BLaER1 treated with 17β-estradiol and CSF1 and Interleukin-3, amounts not matched to agents 10 nM and 100 nM (cell line): ENCODE measurements at regions not wholly inside any gene's neighbourhood (a gene's known extent, or its start where the extent isn't known, plus 50 kb on each side); places are given as distances from the start of the nearest gene placed in this dataset.

Experiments used
- H3K27ac ChIP-seq, 11 experiments: shearing (Covaris generic); formaldehyde crosslinking; 2 replicates each; pipeline ENCODE4 v1.8.1; 2022
- H3K27me3 ChIP-seq, 11 experiments: shearing (Covaris generic); formaldehyde crosslinking; 2 replicates each; pipeline ENCODE4 v1.8.1; 2022
- H3K36me3 ChIP-seq, 11 experiments: shearing (Covaris generic); formaldehyde crosslinking; 2 replicates each; pipeline ENCODE4 v1.8.1; 2022
- H3K4me1 ChIP-seq, 10 experiments: shearing (Covaris generic); formaldehyde crosslinking; 2 replicates each; pipeline ENCODE4 v1.8.1; 2022
- H3K4me2 ChIP-seq, 11 experiments: shearing (Covaris generic); formaldehyde crosslinking; 2 replicates each; pipeline ENCODE4 v1.8.1; 2022
- H3K4me3 ChIP-seq, 10 experiments: shearing (Covaris generic); formaldehyde crosslinking; 2 replicates each; pipeline ENCODE4 v1.8.1; 2022
- H3K9ac ChIP-seq, 11 experiments: shearing (Covaris generic); formaldehyde crosslinking; 2 replicates each; pipeline ENCODE4 v1.8.1; 2022
- H3K9me3 ChIP-seq, 11 experiments: shearing (Covaris generic); formaldehyde crosslinking; replicated peaks in 1 of 11; 2 replicates each; pipeline ENCODE4 v1.8.1; 2022
- H4K20me1 ChIP-seq, 11 experiments: shearing (Covaris generic); formaldehyde crosslinking; 2 replicates each; pipeline ENCODE4 v1.8.1; 2022
- Cebpa-rat ChIP-seq, 11 experiments: shearing (Covaris generic); IDR thresholded peaks; 2 replicates each; pipeline ENCODE4 v1.8.1; 2022

- Histone ChIP-seq H3K4me3 (no peak overlapping the region), H3K27ac (no peak overlapping the region), H3K9me3 (no peaks in the 10 kb centered on the region), H3K9ac (no peak overlapping the region), H4K20me1 (no peaks in the 10 kb centered on the region), H3K4me2 (no peak overlapping the region), H3K36me3 (no peaks in the 10 kb centered on the region), H3K27me3 (no peaks in the 10 kb centered on the region), H3K4me1 (0 out of 20 replicates have a peak, but pooled peaks cover 0 to 5% (median 0%) of the 10 kb centered on the region in 10 experiments)
- TF ChIP-seq Cebpa-rat (IDR thresholded peaks at IDR 0.05): no peak
These were observed 197.4 kb upstream of the HS3ST1 start for GRCh38 chr4:11626066-11626465.

- Histone ChIP-seq H3K4me1 (0 out of 20 replicates have a peak, but pooled peaks cover 0 to 5% (median 0%) of the 10 kb centered on the region in 10 experiments), H4K20me1 (no peaks in the 10 kb centered on the region), H3K4me2 (no peak overlapping the region), H3K9ac (no peak overlapping the region), H3K9me3 (no peaks in the 10 kb centered on the region), H3K27me3 (no peaks in the 10 kb centered on the region), H3K27ac (no peak overlapping the region), H3K36me3 (no peaks in the 10 kb centered on the region), H3K4me3 (no peak overlapping the region)
- no peak for TF ChIP-seq Cebpa-rat (IDR thresholded peaks at IDR 0.05)
These were observed 196.5 kb upstream of the HS3ST1 start for GRCh38 chr4:11625211-11625610.

GRCh38 chr4:11624370-11624769, 195.7 kb upstream of the HS3ST1 start:
- no peak overlapping the region for H3K27ac ChIP-seq
- TF ChIP-seq Cebpa-rat (IDR thresholded peaks at IDR 0.05): no peak
- H3K27me3 ChIP-seq: no peaks in the 10 kb centered on the region
- H4K20me1 ChIP-seq: no peaks in the 10 kb centered on the region
- no peaks in the 10 kb centered on the region for H3K9me3 ChIP-seq
- H3K4me3 ChIP-seq: no peak overlapping the region
- H3K9ac ChIP-seq: no peak overlapping the region
- no peaks in the 10 kb centered on the region for H3K36me3 ChIP-seq
- peaks cover 0 to 9% (median 0%) of the 10 kb centered on the region in 10 experiments; a peak in 4 of 20 replicates for H3K4me1 ChIP-seq
- no peak overlapping the region for H3K4me2 ChIP-seq

- no peaks in the 10 kb centered on the region for H3K9me3 ChIP-seq
- H3K27me3 ChIP-seq: no peaks in the 10 kb centered on the region
- no peak for TF ChIP-seq Cebpa-rat (IDR thresholded peaks at IDR 0.05)
- no peak overlapping the region for H3K9ac ChIP-seq
- no peak overlapping the region for H3K4me3 ChIP-seq
- H3K4me1 ChIP-seq: peaks cover 0 to 16% (median 0%) of the 10 kb centered on the region in 10 experiments; a peak in 6 of 20 replicates
- H4K20me1 ChIP-seq: no peaks in the 10 kb centered on the region
- no peak overlapping the region for H3K4me2 ChIP-seq
- H3K36me3 ChIP-seq: no peaks in the 10 kb centered on the region
- H3K27ac ChIP-seq: no peak overlapping the region
These were observed 195.0 kb upstream of the HS3ST1 start for GRCh38 chr4:11623726-11624037.

GRCh38 chr4:11622961-11623725, 194.4 kb upstream of the HS3ST1 start:
- Histone ChIP-seq H3K4me1 (peaks cover 0 to 21% (median 0%) of the 10 kb centered on the region in 10 experiments; a peak in 6 of 20 replicates), H3K9me3 (no peaks in the 10 kb centered on the region), H3K36me3 (no peaks in the 10 kb centered on the region), H3K27me3 (no peaks in the 10 kb centered on the region), H3K27ac (no peak overlapping the region), H3K9ac (no peak overlapping the region), H3K4me2 (no peak overlapping the region), H4K20me1 (no peaks in the 10 kb centered on the region), H3K4me3 (no peak overlapping the region)
- TF ChIP-seq Cebpa-rat (IDR thresholded peaks at IDR 0.05): no peak

GRCh38 chr4:11620861-11621260, 192.2 kb upstream of the HS3ST1 start:
- H3K27me3 ChIP-seq: no peaks in the 10 kb centered on the region
- H3K27ac ChIP-seq: no peak overlapping the region
- no peak overlapping the region for H3K9ac ChIP-seq
- H4K20me1 ChIP-seq: no peaks in the 10 kb centered on the region
- no peaks in the 10 kb centered on the region for H3K9me3 ChIP-seq
- no peak overlapping the region for H3K4me3 ChIP-seq
- no peaks in the 10 kb centered on the region for H3K36me3 ChIP-seq
- H3K4me1 ChIP-seq: peaks cover 0 to 22% (median 0%) of the 10 kb centered on the region in 10 experiments; a peak in 6 of 20 replicates
- no peak for TF ChIP-seq Cebpa-rat (IDR thresholded peaks at IDR 0.05)
- H3K4me2 ChIP-seq: no peak overlapping the region

- H3K9me3 ChIP-seq: no peaks in the 10 kb centered on the region
- H3K9ac ChIP-seq: no peak overlapping the region
- no peaks in the 10 kb centered on the region for H4K20me1 ChIP-seq
- no peak for TF ChIP-seq Cebpa-rat (IDR thresholded peaks at IDR 0.05)
- peak overlapping the region in 3 of 11 experiments; percentile 27 to 62 (median 35); a peak in 6 of 22 replicates for H3K4me2 ChIP-seq
- no peak overlapping the region for H3K4me3 ChIP-seq
- H3K36me3 ChIP-seq: no peaks in the 10 kb centered on the region
- no peaks in the 10 kb centered on the region for H3K27me3 ChIP-seq
- peaks cover 0 to 22% (median 0%) of the 10 kb centered on the region in 10 experiments; a peak in 6 of 20 replicates for H3K4me1 ChIP-seq
- peak overlapping the region in 2 of 11 experiments; percentile 11 to 27; a peak in 3 of 22 replicates for H3K27ac ChIP-seq
These were observed 190.1 kb upstream of the HS3ST1 start for GRCh38 chr4:11618666-11619282.

- Histone ChIP-seq H3K4me3 (no peak overlapping the region), H3K27ac (no peak overlapping the region), H3K9me3 (no peaks in the 10 kb centered on the region)
These were observed 188.2 kb upstream of the HS3ST1 start for GRCh38 chr4:11616856-11617255.

GRCh38 chr4:11615601-11616000, 186.9 kb upstream of the HS3ST1 start:
- H3K4me2 ChIP-seq: no peak overlapping the region
- no peaks in the 10 kb centered on the region for H4K20me1 ChIP-seq
- H3K4me1 ChIP-seq: peaks cover 0 to 28% (median 0%) of the 10 kb centered on the region in 10 experiments; a peak in 6 of 20 replicates
- no peak overlapping the region for H3K4me3 ChIP-seq
- no peak overlapping the region for H3K27ac ChIP-seq
- no peaks in the 10 kb centered on the region for H3K27me3 ChIP-seq
- no peak overlapping the region for H3K9ac ChIP-seq
- H3K9me3 ChIP-seq: no peaks in the 10 kb centered on the region
- no peaks in the 10 kb centered on the region for H3K36me3 ChIP-seq
- TF ChIP-seq Cebpa-rat (IDR thresholded peaks at IDR 0.05): no peak

More at GRCh38 chr4:11616856-11617255, 188.2 kb upstream of the HS3ST1 start:
- no peaks in the 10 kb centered on the region for H4K20me1 ChIP-seq
- H3K27me3 ChIP-seq: no peaks in the 10 kb centered on the region
- H3K36me3 ChIP-seq: no peaks in the 10 kb centered on the region
- no peak overlapping the region for H3K4me2 ChIP-seq
- H3K4me1 ChIP-seq: peaks cover 0 to 26% (median 0%) of the 10 kb centered on the region in 10 experiments; a peak in 6 of 20 replicates
- H3K9ac ChIP-seq: no peak overlapping the region
- no peak for TF ChIP-seq Cebpa-rat (IDR thresholded peaks at IDR 0.05)
